ENCODE measurements at regions not wholly inside any gene's neighbourhood (a gene's known extent, or its start where the extent isn't known, plus 50 kb on each side); places are given as distances from the start of the nearest gene placed in this dataset.

- TF ChIP-seq EZH2 (IDR thresholded peaks at IDR 0.05; ENCODE audit: borderline replicate concordance, low read depth, low read length, severe bottlenecking): no peak
- TF ChIP-seq CTCF (IDR thresholded peaks at IDR 0.05; ENCODE audit: borderline replicate concordance, extremely low read depth, low read length, poor library complexity, severe bottlenecking): no peak
- no peak for ATAC-seq (ENCODE audit: insufficient read depth, low read depth)
These were observed 237.1 kb upstream of the POU3F3 start for GRCh38 chr2:104616856-104617255.

DNA sequence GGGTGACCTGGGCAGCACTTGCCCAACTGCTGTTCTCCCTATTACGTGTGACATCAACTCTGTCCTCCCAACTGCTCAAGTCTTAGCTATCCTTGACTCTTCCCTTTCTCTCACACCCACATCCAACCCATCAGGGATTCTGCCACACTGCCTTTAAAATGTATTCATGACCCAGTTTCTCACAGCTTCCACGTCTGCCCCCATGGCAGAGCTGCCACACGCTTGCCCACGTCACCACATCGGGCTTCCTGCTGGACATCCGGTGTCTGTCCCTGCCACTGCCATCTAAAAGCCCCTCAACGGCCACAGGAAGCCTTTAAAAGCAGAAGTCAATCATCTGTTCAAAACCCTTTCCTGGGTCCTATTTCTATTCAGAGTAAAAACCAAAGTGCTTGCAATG is 233.1 kb upstream of the POU3F3 start:
- no peak overlapping the region for H3K4me2 ChIP-seq (ENCODE audit: insufficient read depth, low read length)
- no peak overlapping the region for H3K9ac ChIP-seq (ENCODE audit: low read depth, low read length)
- H3K4me3 ChIP-seq (ENCODE audit: low read depth in 1 of 2, low read length in 2 of 2): no peak overlapping the region
- no peaks in the 10 kb centered on the region for H3K79me2 ChIP-seq (ENCODE audit: insufficient read depth, low read length)
- ATAC-seq (ENCODE audit: insufficient read depth, low read depth) (no peak), DNase-seq (no peak)
- no peak overlapping the region for H3K27ac ChIP-seq (ENCODE audit: low read length)
- no peaks in the 10 kb centered on the region for H3K36me3 ChIP-seq (ENCODE audit: insufficient read depth, low read length)
- H3K4me1 ChIP-seq (ENCODE audit: insufficient read depth, low read length): no peaks in the 10 kb centered on the region
- no peaks in the 10 kb centered on the region for H3K27me3 ChIP-seq (ENCODE audit: insufficient read depth, low read length, poor library complexity)
- TF ChIP-seq EZH2 (IDR thresholded peaks at IDR 0.05; ENCODE audit: borderline replicate concordance, low read depth, low read length, severe bottlenecking) (no peak), CTCF (IDR thresholded peaks at IDR 0.05; ENCODE audit: borderline replicate concordance, extremely low read depth, low read length, poor library complexity, severe bottlenecking) (no peak)
- H3K9me3 ChIP-seq (ENCODE audit: insufficient read depth, low read length, severe bottlenecking): no peaks in the 10 kb centered on the region
- H4K20me1 ChIP-seq (ENCODE audit: insufficient read depth, low read length): no peaks in the 10 kb centered on the region
- no peak overlapping the region for H2AFZ ChIP-seq (ENCODE audit: low read depth, low read length)

More at GRCh38 chr2:104616856-104617255, 237.1 kb upstream of the POU3F3 start:
- H3K9me3 ChIP-seq (ENCODE audit: insufficient read depth, low read length, severe bottlenecking): no peaks in the 10 kb centered on the region
- H3K4me3 ChIP-seq (ENCODE audit: low read depth in 1 of 2, low read length in 2 of 2): no peak overlapping the region
- H2AFZ ChIP-seq (ENCODE audit: low read depth, low read length): no peak overlapping the region
- no peak overlapping the region for H3K9ac ChIP-seq (ENCODE audit: low read depth, low read length)
- H4K20me1 ChIP-seq (ENCODE audit: insufficient read depth, low read length): no peaks in the 10 kb centered on the region
- H3K36me3 ChIP-seq (ENCODE audit: insufficient read depth, low read length): no peaks in the 10 kb centered on the region
- no peaks in the 10 kb centered on the region for H3K27me3 ChIP-seq (ENCODE audit: insufficient read depth, low read length, poor library complexity)
- no peaks in the 10 kb centered on the region for H3K79me2 ChIP-seq (ENCODE audit: insufficient read depth, low read length)
- no peak overlapping the region for H3K27ac ChIP-seq (ENCODE audit: low read length)
- H3K4me1 ChIP-seq (ENCODE audit: insufficient read depth, low read length): no peaks in the 10 kb centered on the region
- H3K4me2 ChIP-seq (ENCODE audit: insufficient read depth, low read length): no peak overlapping the region
- DNase-seq: no peak

- no peaks in the 10 kb centered on the region for H3K79me2 ChIP-seq (ENCODE audit: insufficient read depth, low read length)
- no peak for ATAC-seq (ENCODE audit: insufficient read depth, low read depth)
- DNase-seq: no peak
- no peaks in the 10 kb centered on the region for H3K9me3 ChIP-seq (ENCODE audit: insufficient read depth, low read length, severe bottlenecking)
- no peaks in the 10 kb centered on the region for H3K27me3 ChIP-seq (ENCODE audit: insufficient read depth, low read length, poor library complexity)
- no peak overlapping the region for H3K4me3 ChIP-seq (ENCODE audit: low read depth in 1 of 2, low read length in 2 of 2)
- no peaks in the 10 kb centered on the region for H3K36me3 ChIP-seq (ENCODE audit: insufficient read depth, low read length)
- no peak overlapping the region for H3K9ac ChIP-seq (ENCODE audit: low read depth, low read length)
- H3K4me2 ChIP-seq (ENCODE audit: insufficient read depth, low read length): no peak overlapping the region
- no peaks in the 10 kb centered on the region for H4K20me1 ChIP-seq (ENCODE audit: insufficient read depth, low read length)
- no peak for TF ChIP-seq EZH2 (IDR thresholded peaks at IDR 0.05; ENCODE audit: borderline replicate concordance, low read depth, low read length, severe bottlenecking)
- TF ChIP-seq CTCF (IDR thresholded peaks at IDR 0.05; ENCODE audit: borderline replicate concordance, extremely low read depth, low read length, poor library complexity, severe bottlenecking): no peak
- H3K4me1 ChIP-seq (ENCODE audit: insufficient read depth, low read length): no peaks in the 10 kb centered on the region
- no peak overlapping the region for H3K27ac ChIP-seq (ENCODE audit: low read length)
- no peak overlapping the region for H2AFZ ChIP-seq (ENCODE audit: low read depth, low read length)
These were observed 218.3 kb upstream of the POU3F3 start for GRCh38 chr2:104635608-104636007.
